Osteocyte (in vitro differentiated cells): ENCODE measurements at regions not wholly inside any gene's neighbourhood (a gene's known extent, or its start where the extent isn't known, plus 50 kb on each side); places are given as distances from the start of the nearest gene placed in this dataset.
"Not testable (repeated sequence)": the region's sequence is repeated elsewhere in the genome, so short reads cannot be mapped to it uniquely, and the experiment has no call there.

Experiments used
- DNase-seq: peaks from one replicate; pipeline ENCODE4 v3.0.0; 2021; ENCODE audit warnings: mixed read lengths; ENCODE audit not compliant: unreplicated experiment; ENCODE audit errors: extremely low spot score
- H3K27ac Mint-ChIP-seq: one replicate; pipeline ENCODE4 v1.8.0; 2021; ENCODE audit warnings: mild to moderate bottlenecking, mixed read lengths; ENCODE audit not compliant: unreplicated experiment
- H3K27me3 Mint-ChIP-seq: one replicate; pipeline ENCODE4 v1.8.0; 2021; ENCODE audit warnings: mixed read lengths; ENCODE audit not compliant: unreplicated experiment
- H3K36me3 Mint-ChIP-seq: one replicate; pipeline ENCODE4 v1.8.0; 2021; ENCODE audit warnings: mixed read lengths; ENCODE audit not compliant: unreplicated experiment
- H3K4me1 Mint-ChIP-seq: one replicate; pipeline ENCODE4 v1.8.0; 2021; ENCODE audit warnings: mixed read lengths; ENCODE audit not compliant: unreplicated experiment
- H3K4me3 Mint-ChIP-seq: one replicate; pipeline ENCODE4 v1.8.0; 2021; ENCODE audit warnings: mild to moderate bottlenecking, moderate library complexity, mixed read lengths; ENCODE audit not compliant: unreplicated experiment
- H3K9me3 Mint-ChIP-seq: one replicate; pipeline ENCODE4 v1.8.0; 2021; ENCODE audit warnings: mixed read lengths; ENCODE audit not compliant: unreplicated experiment
- CTCF ChIP-seq: fragments of 200-600 bp; sonication (generic); IDR thresholded peaks from 2 replicates; pipeline ENCODE4 v1.5.0; 2021; ENCODE audit warnings: antibody characterized with exemption, mild to moderate bottlenecking, moderate library complexity

GRCh38 chr5:102678267-102679058, 76.6 kb upstream of the PAM start:
- Mint-ChIP-seq H3K36me3 (no peaks in the 10 kb centered on the region), H3K9me3 (no peaks in the 10 kb centered on the region), H3K4me3 (no peak overlapping the region), H3K27me3 (no peaks in the 10 kb centered on the region), H3K27ac (no peak overlapping the region), H3K4me1 (no peaks in the 10 kb centered on the region)
- DNase-seq: no peak
- TF ChIP-seq CTCF: no peak

- Mint-ChIP-seq H3K27ac (no peak overlapping the region), H3K27me3 (no peaks in the 10 kb centered on the region)
These were observed 73.6 kb upstream of the PAM start for GRCh38 chr5:102681403-102681983.

GRCh38 chr5:102682101-102682647, 72.9 kb upstream of the PAM start:
- Mint-ChIP-seq H3K27ac (no peak overlapping the region), H3K36me3 (no peaks in the 10 kb centered on the region), H3K9me3 (peaks cover 6% of the 10 kb centered on the region), H3K27me3 (no peaks in the 10 kb centered on the region), H3K4me1 (no peaks in the 10 kb centered on the region), H3K4me3 (no peak overlapping the region)
- TF ChIP-seq CTCF: no peak
- DNase-seq: no peak

More at GRCh38 chr5:102681403-102681983, 73.6 kb upstream of the PAM start:
- Mint-ChIP-seq H3K9me3 (peaks cover 3% of the 10 kb centered on the region), H3K36me3 (no peaks in the 10 kb centered on the region), H3K4me1 (no peaks in the 10 kb centered on the region), H3K4me3 (no peak overlapping the region)
- TF ChIP-seq CTCF: peak; percentile 83
- no peak for DNase-seq

GRCh38 chr5:102688076-102688475, 67.0 kb upstream of the PAM start:
- H3K4me1 Mint-ChIP-seq, H3K27ac Mint-ChIP-seq, H3K36me3 Mint-ChIP-seq, H3K4me3 Mint-ChIP-seq, DNase-seq, H3K27me3 Mint-ChIP-seq: not testable (repeated sequence)
- peaks cover 13% of the 10 kb centered on the region for H3K9me3 Mint-ChIP-seq

- not testable (repeated sequence) for DNase-seq, H3K27me3 Mint-ChIP-seq, H3K36me3 Mint-ChIP-seq, H3K4me3 Mint-ChIP-seq, H3K4me1 Mint-ChIP-seq, H3K27ac Mint-ChIP-seq
- peaks cover 13% of the 10 kb centered on the region for H3K9me3 Mint-ChIP-seq
These were observed 66.3 kb upstream of the PAM start for GRCh38 chr5:102688581-102689342.
